Loucy (cell line): ENCODE measurements at regions not wholly inside any gene's neighbourhood (a gene's known extent, or its start where the extent isn't known, plus 50 kb on each side); places are given as distances from the start of the nearest gene placed in this dataset.
"Not testable (repeated sequence)": the region's sequence is repeated elsewhere in the genome, so short reads cannot be mapped to it uniquely, and the experiment has no call there.

Source experiments
- H2AFZ ChIP-seq: fragments of 200-600 bp; sonication (generic); 2 replicates; pipeline ENCODE4 v1.6.0; 2016; ENCODE audit warnings: antibody characterized with exemption, mild to moderate bottlenecking, low read length, moderate library complexity
- H3F3A ChIP-seq: fragments of 200-600 bp; 2 replicates; pipeline ENCODE4 v1.6.0; 2016; ENCODE audit warnings: antibody characterized with exemption, low read depth, mild to moderate bottlenecking
- H3K27me3 ChIP-seq: fragments of 200-600 bp; sonication (generic); 2 replicates; pipeline ENCODE4 v1.6.1; 2014; ENCODE audit warnings: low read length, mild to moderate bottlenecking; ENCODE audit not compliant: insufficient read depth, poor library complexity, severe bottlenecking
- H3K36me3 ChIP-seq: fragments of 200-600 bp; sonication (generic); 2 replicates; pipeline ENCODE4 v1.6.1; 2016; ENCODE audit warnings: low read length; ENCODE audit not compliant: insufficient read depth
- H3K4me1 ChIP-seq: fragments of 200-600 bp; sonication (generic); 2 replicates; pipeline ENCODE4 v1.5.1; 2014; ENCODE audit warnings: low read length, mild to moderate bottlenecking; ENCODE audit not compliant: insufficient read depth, poor library complexity, severe bottlenecking
- H3K4me2 ChIP-seq: fragments of 200-600 bp; sonication (generic); 2 replicates; pipeline ENCODE4 v1.6.0; 2014; ENCODE audit warnings: antibody characterized with exemption, low read length, low read depth, mild to moderate bottlenecking; ENCODE audit not compliant: poor library complexity, severe bottlenecking
- H3K4me3 ChIP-seq: fragments of 200-600 bp; sonication (generic); 2 replicates; pipeline ENCODE4 v1.5.1; 2014; ENCODE audit warnings: low read length, mild to moderate bottlenecking, mixed read lengths; ENCODE audit not compliant: poor library complexity, severe bottlenecking
- H3K79me2 ChIP-seq: fragments of 200-600 bp; sonication (generic); 2 replicates; pipeline ENCODE4 v1.6.1; 2014; ENCODE audit warnings: low read length; ENCODE audit not compliant: insufficient read depth
- H3K9ac ChIP-seq: fragments of 200-600 bp; sonication (generic); 2 replicates; pipeline ENCODE4 v1.6.0; 2014; ENCODE audit warnings: mild to moderate bottlenecking, low read depth, low read length, moderate library complexity; ENCODE audit not compliant: poor library complexity, severe bottlenecking
- H3K9me2 ChIP-seq: fragments of 200-600 bp; sonication (generic); replicated peaks from 2 replicates; pipeline ENCODE4 v1.6.1; 2016; ENCODE audit warnings: low read depth, low read length, mixed read lengths
- H3K9me3 ChIP-seq: fragments of 200-600 bp; sonication (generic); 2 replicates; pipeline ENCODE4 v1.6.1; 2014; ENCODE audit warnings: mild to moderate bottlenecking, antibody characterized with exemption, low read length, low read depth; ENCODE audit not compliant: insufficient read depth
- H4K20me1 ChIP-seq: fragments of 200-600 bp; sonication (generic); 2 replicates; pipeline ENCODE4 v1.6.0; 2014; ENCODE audit warnings: antibody characterized with exemption, low read length, mild to moderate bottlenecking; ENCODE audit not compliant: insufficient read depth, poor library complexity, severe bottlenecking
- EZH2phosphoT487 ChIP-seq: fragments of 200-600 bp; IDR thresholded peaks from 2 replicates; pipeline ENCODE4 v1.6.1; 2018; ENCODE audit warnings: antibody characterized with exemption, mild to moderate bottlenecking, moderate library complexity, borderline replicate concordance
- TF ChIP-seq, protein P1 (sequence below): fragments of 200-600 bp; sonication (generic); conservative IDR thresholded peaks from 2 replicates; pipeline ENCODE4 v1.5.1; 2014; ENCODE audit warnings: mild to moderate bottlenecking, antibody characterized with exemption, low read length

DNA sequence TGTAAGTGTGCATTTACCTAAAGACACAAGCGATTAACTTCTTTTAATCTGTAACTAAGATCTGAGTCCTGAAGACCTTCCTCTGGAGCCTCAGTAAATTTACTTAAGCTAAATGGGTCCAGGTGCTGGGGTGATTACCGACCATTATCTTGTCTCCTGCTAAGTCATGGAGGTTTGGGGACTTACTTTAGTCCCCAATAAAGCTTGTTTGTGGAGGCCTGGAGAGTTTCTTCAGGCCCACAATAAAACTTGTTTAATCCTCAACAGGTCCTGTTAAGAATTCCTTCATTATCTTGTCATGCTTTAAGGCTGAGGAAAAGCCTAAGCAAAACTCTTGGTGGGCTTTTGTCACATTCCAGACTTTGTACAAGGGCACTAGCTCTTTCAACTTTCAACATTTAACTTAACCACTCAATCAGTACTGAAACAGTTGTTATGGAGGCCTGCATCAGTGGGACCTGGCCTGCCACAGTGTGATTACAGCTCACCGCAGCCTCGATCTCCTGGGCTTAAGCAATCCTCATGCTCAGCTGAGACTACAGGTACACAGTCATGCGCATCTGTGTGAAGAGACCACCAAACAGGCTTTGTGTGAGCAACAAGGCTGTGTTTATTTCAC is 84.0 kb downstream of the FMO4 start:
- Histone ChIP-seq H3K9me2 (no peaks in the 10 kb centered on the region), H3K79me2 (no peaks in the 10 kb centered on the region), H3K36me3 (no peaks in the 10 kb centered on the region), H3K27me3 (no peaks in the 10 kb centered on the region), H3K4me2 (no peak overlapping the region), H3F3A (no peaks in the 10 kb centered on the region), H3K4me1 (no peaks in the 10 kb centered on the region), H3K9me3 (no peaks in the 10 kb centered on the region), H3K9ac (no peak overlapping the region), H2AFZ (no peak overlapping the region), H4K20me1 (no peaks in the 10 kb centered on the region), H3K4me3 (no peak overlapping the region)
- TF ChIP-seq EZH2phosphoT487: no peak
- TF ChIP-seq, protein P1, sequence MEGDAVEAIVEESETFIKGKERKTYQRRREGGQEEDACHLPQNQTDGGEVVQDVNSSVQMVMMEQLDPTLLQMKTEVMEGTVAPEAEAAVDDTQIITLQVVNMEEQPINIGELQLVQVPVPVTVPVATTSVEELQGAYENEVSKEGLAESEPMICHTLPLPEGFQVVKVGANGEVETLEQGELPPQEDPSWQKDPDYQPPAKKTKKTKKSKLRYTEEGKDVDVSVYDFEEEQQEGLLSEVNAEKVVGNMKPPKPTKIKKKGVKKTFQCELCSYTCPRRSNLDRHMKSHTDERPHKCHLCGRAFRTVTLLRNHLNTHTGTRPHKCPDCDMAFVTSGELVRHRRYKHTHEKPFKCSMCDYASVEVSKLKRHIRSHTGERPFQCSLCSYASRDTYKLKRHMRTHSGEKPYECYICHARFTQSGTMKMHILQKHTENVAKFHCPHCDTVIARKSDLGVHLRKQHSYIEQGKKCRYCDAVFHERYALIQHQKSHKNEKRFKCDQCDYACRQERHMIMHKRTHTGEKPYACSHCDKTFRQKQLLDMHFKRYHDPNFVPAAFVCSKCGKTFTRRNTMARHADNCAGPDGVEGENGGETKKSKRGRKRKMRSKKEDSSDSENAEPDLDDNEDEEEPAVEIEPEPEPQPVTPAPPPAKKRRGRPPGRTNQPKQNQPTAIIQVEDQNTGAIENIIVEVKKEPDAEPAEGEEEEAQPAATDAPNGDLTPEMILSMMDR: no peak

GRCh38 chr1:171403393-171403792 is 81.9 kb upstream of the PRRC2C start:
- no peaks in the 10 kb centered on the region for H3F3A ChIP-seq
- TF ChIP-seq EZH2phosphoT487: no peak
- TF ChIP-seq, protein P1: no peak
- H3K79me2 ChIP-seq: no peaks in the 10 kb centered on the region
- H3K9me2 ChIP-seq: no peaks in the 10 kb centered on the region
- H3K4me3 ChIP-seq: no peak overlapping the region
- H2AFZ ChIP-seq: peak overlapping the region; percentile 34; the same call in 1 of the 2 replicates
- no peaks in the 10 kb centered on the region for H4K20me1 ChIP-seq
- no peaks in the 10 kb centered on the region for H3K36me3 ChIP-seq
- no peak overlapping the region for H3K4me2 ChIP-seq
- H3K9me3 ChIP-seq: no peaks in the 10 kb centered on the region
- H3K9ac ChIP-seq: no peak overlapping the region
- H3K4me1 ChIP-seq: no peaks in the 10 kb centered on the region
- no peaks in the 10 kb centered on the region for H3K27me3 ChIP-seq

GRCh38 chr1:171405391-171405714 is 80.0 kb upstream of the PRRC2C start:
- no peaks in the 10 kb centered on the region for H3K4me1 ChIP-seq
- H3K4me2 ChIP-seq: no peak overlapping the region
- no peak overlapping the region for H3K9ac ChIP-seq
- H3F3A ChIP-seq: no peaks in the 10 kb centered on the region
- H3K36me3 ChIP-seq: no peaks in the 10 kb centered on the region
- no peaks in the 10 kb centered on the region for H3K9me2 ChIP-seq
- no peaks in the 10 kb centered on the region for H4K20me1 ChIP-seq
- TF ChIP-seq EZH2phosphoT487: no peak
- TF ChIP-seq, protein P1: no peak
- no peaks in the 10 kb centered on the region for H3K9me3 ChIP-seq
- H3K79me2 ChIP-seq: no peaks in the 10 kb centered on the region
- H3K27me3 ChIP-seq: no peaks in the 10 kb centered on the region
- H3K4me3 ChIP-seq: no peak overlapping the region
- H2AFZ ChIP-seq: no peak overlapping the region

GRCh38 chr1:171413557-171413956 is 71.8 kb upstream of the PRRC2C start:
- H4K20me1 ChIP-seq, H3K4me2 ChIP-seq, H3K9ac ChIP-seq, H3K36me3 ChIP-seq, H3K9me2 ChIP-seq, H3K9me3 ChIP-seq, H3F3A ChIP-seq, H3K79me2 ChIP-seq, H2AFZ ChIP-seq, H3K4me1 ChIP-seq, H3K4me3 ChIP-seq, H3K27me3 ChIP-seq: not testable (repeated sequence)
